SJSA1 (cell line): ENCODE measurements at regions not wholly inside any gene's neighbourhood (a gene's known extent, or its start where the extent isn't known, plus 50 kb on each side); places are given as distances from the start of the nearest gene placed in this dataset.

ENCODE experiments used
- DNase-seq, 2 experiments: peaks; one replicate each; pipeline ENCODE4 v3.0.0-alpha.2; 2015 to 2020; ENCODE audit warnings: low spot score in 2 of 2, low read depth in 1 of 2
- H3K27ac ChIP-seq: fragments of 250-450 bp; sonication (Bioruptor Pico); 2 replicates; pipeline ENCODE4 v1.5.1; 2020; ENCODE audit warnings: mild to moderate bottlenecking, moderate library complexity
- H3K27me3 ChIP-seq: fragments of 250-450 bp; sonication (Bioruptor Pico); replicated peaks from 2 replicates; pipeline ENCODE4 v1.5.1; 2020; ENCODE audit warnings: mild to moderate bottlenecking, moderate library complexity
- H3K36me3 ChIP-seq: fragments of 250-450 bp; sonication (Bioruptor Pico); 2 replicates; pipeline ENCODE4 v1.5.1; 2020; ENCODE audit warnings: mild to moderate bottlenecking
- H3K4me1 ChIP-seq: fragments of 250-450 bp; sonication (Bioruptor Pico); replicated peaks from 2 replicates; pipeline ENCODE4 v1.6.1; 2021; ENCODE audit warnings: mild to moderate bottlenecking
- H3K4me3 ChIP-seq: fragments of 250-450 bp; sonication (Bioruptor Pico); 2 replicates; pipeline ENCODE4 v1.5.1; 2020; ENCODE audit warnings: mild to moderate bottlenecking
- H3K9me3 ChIP-seq: fragments of 250-450 bp; sonication (Bioruptor Pico); replicated peaks from 2 replicates; pipeline ENCODE4 v1.5.1; 2020; ENCODE audit warnings: mild to moderate bottlenecking

DNA sequence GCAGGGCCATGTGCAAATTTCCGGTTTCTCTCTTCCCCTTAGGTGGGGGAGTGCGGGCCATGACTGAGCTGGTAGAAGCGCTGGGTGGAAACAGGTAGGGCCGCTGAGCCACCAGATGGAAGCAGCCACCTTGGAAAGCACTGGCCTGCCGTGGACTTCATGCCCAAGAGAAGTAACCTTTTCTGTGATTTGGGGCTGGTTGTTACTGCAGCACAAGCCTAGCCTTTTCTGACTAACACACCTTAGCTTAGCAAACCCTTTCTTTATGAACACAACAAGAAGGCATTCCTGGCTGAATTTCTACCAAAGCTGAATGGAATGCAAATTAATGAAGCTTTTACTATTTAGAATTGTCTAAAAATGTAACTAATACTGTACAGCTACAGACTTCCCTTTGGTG, 149.6 kb upstream of the UBE2E1 start:
- no peak for DNase-seq
- no peak overlapping the region for H3K4me3 ChIP-seq
- peaks cover 4% of the 10 kb centered on the region; the same call in 1 of the 2 replicates for H3K9me3 ChIP-seq
- H3K27ac ChIP-seq: no peak overlapping the region
- no peaks in the 10 kb centered on the region for H3K36me3 ChIP-seq
- H3K4me1 ChIP-seq: peaks cover 3% of the 10 kb centered on the region
- H3K27me3 ChIP-seq: no peaks in the 10 kb centered on the region

DNA sequence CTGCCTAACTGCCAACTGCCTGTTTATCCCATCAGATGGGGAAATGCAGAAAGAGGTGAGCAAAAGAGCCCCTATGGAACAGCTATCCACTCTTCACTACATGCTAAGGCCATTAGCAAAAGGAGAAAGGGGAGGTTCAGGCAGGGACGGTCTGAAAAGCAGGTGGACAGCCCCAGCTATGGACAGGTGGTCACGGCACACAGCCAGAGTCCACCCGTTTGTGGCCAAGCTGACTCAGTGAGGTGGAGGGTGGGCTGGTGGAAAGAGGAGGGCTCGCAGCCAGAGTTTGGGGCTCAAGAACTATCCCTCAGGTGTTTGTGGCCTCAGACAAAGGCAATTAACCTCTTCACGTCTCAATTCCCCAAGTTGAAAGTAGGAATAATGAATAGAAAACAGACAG, 148.9 kb upstream of the UBE2E1 start:
- Histone ChIP-seq H3K36me3 (no peaks in the 10 kb centered on the region), H3K27me3 (no peaks in the 10 kb centered on the region), H3K27ac (no peak overlapping the region), H3K4me1 (peaks cover 8% of the 10 kb centered on the region), H3K9me3 (peaks cover 4% of the 10 kb centered on the region; the same call in 1 of the 2 replicates), H3K4me3 (no peak overlapping the region)
- DNase-seq: no peak

DNA sequence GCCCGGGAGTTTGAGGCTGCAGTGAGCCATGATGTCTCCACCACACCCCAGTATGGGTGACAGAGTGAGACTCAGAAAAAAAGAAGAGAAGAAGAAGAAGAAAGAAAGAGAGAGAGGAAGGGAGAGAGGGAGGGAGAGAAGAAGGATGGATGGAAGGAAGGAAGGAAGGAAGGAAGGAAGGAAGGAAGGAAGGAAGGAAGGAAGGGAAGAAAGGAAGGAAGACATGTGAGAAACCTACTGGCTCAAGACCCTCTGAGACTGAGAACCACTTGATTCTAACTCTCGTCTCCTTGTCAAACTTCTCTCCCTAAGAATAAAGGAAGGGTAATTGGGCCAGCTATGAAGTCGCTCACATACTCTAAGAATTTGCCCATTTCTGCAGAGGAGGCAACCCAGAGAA, 148.1 kb upstream of the UBE2E1 start:
- H3K27ac ChIP-seq: no peak overlapping the region
- no peak for DNase-seq
- no peak overlapping the region for H3K4me3 ChIP-seq
- H3K4me1 ChIP-seq: peaks cover 15% of the 10 kb centered on the region
- no peaks in the 10 kb centered on the region for H3K27me3 ChIP-seq
- peaks cover 4% of the 10 kb centered on the region; the same call in 1 of the 2 replicates for H3K9me3 ChIP-seq
- no peaks in the 10 kb centered on the region for H3K36me3 ChIP-seq

DNA sequence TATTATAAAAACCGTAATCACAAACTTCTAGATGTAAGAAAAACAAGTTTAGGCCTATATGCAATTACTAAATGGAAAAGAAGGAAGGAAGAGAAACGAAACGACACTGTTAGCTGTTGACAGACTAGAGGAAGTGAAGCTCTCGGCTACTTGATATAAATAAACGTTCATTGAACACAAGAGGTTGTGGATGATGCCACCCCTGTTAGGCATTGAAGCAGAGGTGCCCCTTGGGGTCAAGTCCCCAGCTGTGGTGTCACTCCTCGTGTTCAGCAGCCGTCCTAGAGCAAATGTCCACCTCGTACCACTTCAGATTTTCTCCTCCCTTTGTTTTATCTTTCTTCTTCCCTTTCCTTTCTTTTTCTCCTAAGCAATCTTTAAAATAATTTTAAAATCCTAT, 146.5 kb upstream of the UBE2E1 start:
- Histone ChIP-seq H3K27me3 (no peaks in the 10 kb centered on the region), H3K9me3 (peaks cover 4% of the 10 kb centered on the region; the same call in 1 of the 2 replicates), H3K4me3 (no peak overlapping the region), H3K27ac (no peak overlapping the region), H3K4me1 (peaks cover 27% of the 10 kb centered on the region), H3K36me3 (no peaks in the 10 kb centered on the region)
- DNase-seq: no peak

DNA sequence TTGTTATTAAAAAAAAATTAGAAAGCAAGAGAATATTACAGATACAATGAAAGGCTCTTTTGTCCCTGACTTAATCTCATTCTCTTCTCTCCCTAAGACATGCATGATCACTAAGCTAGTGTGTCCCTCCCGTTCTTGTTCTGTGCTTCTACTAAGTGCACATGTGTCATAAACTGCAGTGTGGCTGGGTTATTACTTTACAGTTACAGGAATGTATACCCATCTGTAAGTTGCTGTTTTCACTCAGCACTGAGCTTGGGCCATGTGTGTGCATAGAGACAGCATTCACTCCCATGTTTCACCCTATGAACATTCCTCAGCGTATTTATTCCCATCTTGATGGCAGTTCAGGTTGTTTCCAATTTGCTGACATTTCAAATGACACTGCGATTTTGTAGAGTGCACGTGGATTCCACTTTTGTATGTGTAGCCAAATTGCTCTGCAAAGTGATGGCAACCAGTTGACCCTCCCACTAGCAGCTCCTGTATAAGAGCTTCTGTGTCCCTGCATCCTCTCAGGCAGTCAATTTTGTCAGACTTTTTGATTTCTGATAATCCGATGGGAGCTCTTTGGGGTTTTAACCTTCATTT, 145.8 kb upstream of the UBE2E1 start:
- Histone ChIP-seq H3K9me3 (peaks cover 4% of the 10 kb centered on the region; the same call in 1 of the 2 replicates), H3K36me3 (no peaks in the 10 kb centered on the region), H3K27ac (no peak overlapping the region), H3K4me3 (no peak overlapping the region), H3K4me1 (peaks cover 31% of the 10 kb centered on the region), H3K27me3 (no peaks in the 10 kb centered on the region)
- no peak for DNase-seq

DNA sequence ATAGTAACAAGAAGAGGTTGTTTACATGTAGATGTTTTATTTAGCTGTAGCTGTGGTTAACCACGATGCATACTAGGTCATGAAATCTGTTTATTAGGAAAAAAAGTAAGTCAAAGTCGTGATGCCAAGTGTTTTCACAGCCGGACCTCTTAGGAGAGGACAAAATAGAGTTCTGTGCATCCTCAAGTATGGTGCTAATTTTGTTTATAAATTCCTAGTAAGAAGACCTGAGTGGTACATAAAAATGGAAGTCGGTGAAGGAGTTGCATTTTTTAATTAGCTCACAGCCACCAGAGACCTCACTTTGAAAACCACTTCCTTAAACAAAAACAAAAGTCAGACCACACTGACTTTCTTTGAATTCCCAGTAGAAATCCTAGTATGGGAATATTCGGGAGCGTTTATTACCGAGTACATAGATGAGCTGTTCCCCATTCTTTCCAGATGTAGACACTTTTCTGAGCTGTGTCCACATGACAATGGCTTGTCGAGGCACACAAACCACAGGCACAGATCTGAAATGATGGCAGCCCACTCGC, 143.6 kb upstream of the UBE2E1 start:
- H3K27me3 ChIP-seq: no peaks in the 10 kb centered on the region
- peak; percentile 56 to 93 for DNase-seq
- H3K36me3 ChIP-seq: no peaks in the 10 kb centered on the region
- H3K4me1 ChIP-seq: peaks cover 42% of the 10 kb centered on the region
- peak overlapping the region; percentile 60 for H3K27ac ChIP-seq
- no peak overlapping the region for H3K4me3 ChIP-seq
- H3K9me3 ChIP-seq: no peaks in the 10 kb centered on the region

DNA sequence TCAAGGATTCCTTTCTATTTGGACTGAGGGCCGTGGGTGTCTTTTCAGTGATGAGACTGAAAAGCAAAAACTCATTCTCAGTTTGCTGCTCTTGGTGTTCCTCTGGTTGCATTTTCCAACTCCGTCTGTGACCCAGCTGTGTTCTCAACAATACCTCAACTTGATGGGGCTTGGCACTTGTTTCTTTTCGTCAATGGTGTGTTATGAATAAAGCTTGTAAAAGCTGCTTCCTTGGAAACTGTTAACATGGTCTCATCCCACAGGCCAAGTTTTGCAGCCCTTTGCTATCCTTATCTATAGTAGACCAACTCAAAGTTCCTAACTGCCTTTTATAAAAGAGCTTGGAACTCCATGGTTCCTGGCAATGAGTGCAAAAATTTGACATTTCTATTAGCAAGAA, 142.5 kb upstream of the UBE2E1 start:
- Histone ChIP-seq H3K4me1 (peaks cover 53% of the 10 kb centered on the region), H3K4me3 (no peak overlapping the region), H3K9me3 (no peaks in the 10 kb centered on the region), H3K27me3 (no peaks in the 10 kb centered on the region), H3K27ac (no peak overlapping the region), H3K36me3 (no peaks in the 10 kb centered on the region)
- DNase-seq: no peak

DNA sequence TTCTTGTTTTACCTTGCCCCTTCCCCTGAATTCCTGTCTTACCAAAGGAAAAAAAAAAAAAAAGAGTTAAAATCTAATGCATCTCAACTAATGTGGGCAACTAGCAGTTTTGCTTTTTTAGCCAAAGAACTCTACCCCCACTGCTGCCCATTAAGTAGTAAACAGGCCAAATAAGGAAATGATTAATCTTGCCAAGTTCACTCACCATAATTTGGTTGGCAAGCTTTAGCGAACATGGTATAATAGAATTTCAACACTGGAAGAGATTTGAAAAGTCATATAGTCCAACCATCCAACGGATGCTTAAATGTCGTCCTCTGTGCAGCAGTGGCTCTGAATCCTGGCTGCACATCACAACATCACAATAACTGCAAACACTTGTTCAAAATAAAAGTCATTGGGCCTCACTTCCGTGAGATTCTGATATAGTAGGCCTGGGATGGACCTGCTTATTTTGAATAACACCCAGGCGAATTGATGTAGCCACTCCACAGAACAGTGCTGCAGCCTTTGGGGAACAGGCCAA, 142.0 kb upstream of the UBE2E1 start:
- Histone ChIP-seq H3K9me3 (no peaks in the 10 kb centered on the region), H3K36me3 (no peaks in the 10 kb centered on the region), H3K4me3 (no peak overlapping the region), H3K27ac (no peak overlapping the region), H3K4me1 (peaks cover 58% of the 10 kb centered on the region), H3K27me3 (no peaks in the 10 kb centered on the region)
- no peak for DNase-seq

DNA sequence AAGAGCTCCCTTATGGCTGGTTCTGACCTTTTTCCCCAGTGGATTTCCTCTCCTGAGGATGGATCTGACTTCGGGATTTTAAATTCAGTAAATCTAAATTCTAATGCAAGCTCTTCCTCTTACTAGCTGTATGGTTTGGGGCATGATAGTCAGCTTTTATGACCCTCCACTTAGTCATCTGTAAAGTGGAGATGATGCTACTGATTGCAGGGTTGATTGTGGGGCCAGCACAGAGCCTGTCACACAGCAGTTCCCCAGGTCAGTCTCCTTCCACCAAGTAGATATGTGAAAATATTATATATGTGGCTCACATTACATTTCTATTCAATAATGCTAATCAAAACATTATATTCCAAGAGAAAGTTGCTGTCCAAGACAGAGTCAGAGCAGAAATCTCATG, 141.3 kb upstream of the UBE2E1 start:
- Histone ChIP-seq H3K4me1 (peaks cover 65% of the 10 kb centered on the region), H3K9me3 (no peaks in the 10 kb centered on the region), H3K36me3 (no peaks in the 10 kb centered on the region), H3K4me3 (no peak overlapping the region), H3K27me3 (no peaks in the 10 kb centered on the region), H3K27ac (no peak overlapping the region)
- peak in 1 of 2 experiments; percentile 22 for DNase-seq

DNA sequence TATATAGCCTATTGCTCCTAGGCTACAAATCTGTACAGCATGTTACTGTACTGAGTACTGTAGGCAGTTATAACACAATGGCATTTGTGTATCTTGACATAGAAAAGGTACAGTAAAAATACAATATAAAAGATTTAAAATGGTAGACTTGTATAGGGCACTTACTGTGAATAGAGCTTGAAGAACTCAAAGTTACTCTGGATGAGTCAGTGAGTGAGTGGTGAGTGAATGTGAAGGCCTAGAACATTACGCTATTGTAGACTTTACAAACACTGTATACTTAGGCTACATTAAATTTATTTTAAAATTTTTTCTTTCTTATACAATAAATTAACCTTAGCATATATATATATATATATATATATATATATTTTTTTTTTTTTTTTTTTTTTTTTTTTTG, 140.0 kb upstream of the UBE2E1 start:
- no peak for DNase-seq

DNA sequence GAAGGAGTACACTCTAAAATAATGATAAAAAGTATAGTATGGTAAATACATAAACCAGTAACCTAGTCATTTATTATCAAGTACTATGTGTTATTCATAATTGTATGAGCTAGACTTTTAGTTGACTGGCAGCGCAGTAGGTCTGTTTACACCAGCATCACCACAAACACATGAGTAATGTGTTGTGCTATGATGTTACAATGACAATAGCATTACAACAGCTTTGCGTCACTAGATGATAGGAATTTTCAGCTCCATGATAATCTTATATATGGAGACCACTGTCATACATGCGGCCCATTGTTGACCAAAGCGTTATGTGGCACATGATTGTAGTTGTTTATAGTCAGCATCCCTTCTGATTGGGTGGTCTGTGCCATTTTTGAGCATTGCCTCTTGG, 138.9 kb upstream of the UBE2E1 start:
- peak in 1 of 2 experiments; percentile 45 for DNase-seq
- Histone ChIP-seq H3K4me3 (no peak overlapping the region), H3K9me3 (no peaks in the 10 kb centered on the region)

More for the DNA sequence above, 140.0 kb upstream of the UBE2E1 start:
- H3K27ac ChIP-seq: no peak overlapping the region
- H3K4me1 ChIP-seq: peaks cover 73% of the 10 kb centered on the region
- no peaks in the 10 kb centered on the region for H3K27me3 ChIP-seq
- no peak overlapping the region for H3K4me3 ChIP-seq
- H3K9me3 ChIP-seq: no peaks in the 10 kb centered on the region
- H3K36me3 ChIP-seq: no peaks in the 10 kb centered on the region

DNA sequence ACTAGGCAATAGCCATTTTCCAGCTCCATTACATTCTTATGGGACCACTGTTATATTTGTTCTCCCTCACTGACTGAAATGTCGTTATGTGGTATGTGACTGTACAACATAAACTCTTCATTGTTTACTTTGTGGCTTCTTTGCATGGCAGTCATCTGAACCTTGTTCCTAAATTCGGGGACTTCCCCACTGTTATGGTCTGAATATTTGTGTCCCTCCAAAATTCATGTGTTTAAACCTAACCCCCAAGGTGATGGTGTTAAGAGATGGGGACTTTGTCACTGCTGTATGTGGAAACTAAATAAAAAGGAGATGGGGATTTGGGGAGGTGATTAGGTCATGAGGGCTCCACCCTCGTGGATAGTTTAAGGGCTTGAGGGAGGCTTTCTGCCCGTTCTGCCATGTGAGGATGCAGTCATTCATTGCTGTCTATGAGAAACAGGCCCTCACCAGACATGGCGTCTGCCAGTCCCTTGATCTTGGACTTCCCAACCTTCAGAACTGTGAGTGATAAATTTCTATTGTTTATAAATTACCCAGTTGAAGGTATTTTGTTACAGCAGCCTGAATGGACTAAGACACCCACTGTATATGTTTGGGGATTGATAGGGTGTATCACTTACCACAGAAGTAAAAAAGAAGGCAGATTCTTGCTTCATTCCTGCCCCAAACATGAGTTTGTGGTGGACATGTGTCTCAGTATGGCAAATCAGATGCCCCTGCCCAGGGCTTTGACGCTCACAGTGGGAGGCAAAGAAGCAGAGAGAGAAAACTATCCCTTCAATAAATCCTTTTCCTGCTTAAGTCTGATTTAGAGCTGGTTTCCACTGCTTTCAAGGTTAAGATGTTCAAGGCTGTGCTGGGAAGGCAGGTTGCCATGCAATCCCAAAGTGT, 138.0 kb upstream of the UBE2E1 start:
- peak overlapping the region; percentile 88 for H3K27ac ChIP-seq
- DNase-seq: peak; percentile 53 to 82

More for the DNA sequence above, 138.9 kb upstream of the UBE2E1 start:
- Histone ChIP-seq H3K27me3 (no peaks in the 10 kb centered on the region), H3K36me3 (no peaks in the 10 kb centered on the region), H3K27ac (peak overlapping the region; percentile 88), H3K4me1 (peaks cover 65% of the 10 kb centered on the region)

DNA sequence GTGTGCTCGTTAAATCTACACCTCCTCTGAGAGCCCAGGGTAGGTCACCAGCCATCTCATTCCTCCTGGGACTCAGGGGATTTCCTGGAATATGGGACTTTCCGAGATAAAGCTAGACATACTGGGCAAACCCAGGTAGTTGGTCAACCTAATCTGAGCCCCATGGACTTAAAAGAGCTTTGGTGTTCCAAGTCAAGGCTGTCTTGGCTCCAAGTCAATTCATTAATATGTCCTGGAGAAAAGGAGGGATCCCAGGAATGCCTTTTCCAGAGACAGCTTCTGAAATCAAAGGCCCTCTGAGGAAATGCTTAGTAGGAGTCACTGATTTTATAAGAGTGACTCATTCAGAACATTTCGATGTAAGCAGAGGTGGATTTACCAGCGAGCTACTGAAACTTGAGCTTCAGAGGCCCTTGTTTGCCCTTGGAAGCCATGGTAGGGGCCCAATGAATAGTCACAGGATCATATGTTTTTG, 137.3 kb upstream of the UBE2E1 start:
- H3K4me3 ChIP-seq: no peak overlapping the region
- H3K27ac ChIP-seq: peak overlapping the region; percentile 88
- H3K4me1 ChIP-seq: peaks cover 55% of the 10 kb centered on the region
- no peaks in the 10 kb centered on the region for H3K9me3 ChIP-seq
- DNase-seq: peak; percentile 52 to 81
- no peaks in the 10 kb centered on the region for H3K36me3 ChIP-seq
- H3K27me3 ChIP-seq: no peaks in the 10 kb centered on the region

More for the DNA sequence above, 138.0 kb upstream of the UBE2E1 start:
- H3K4me3 ChIP-seq: no peak overlapping the region
- H3K9me3 ChIP-seq: no peaks in the 10 kb centered on the region
- H3K27me3 ChIP-seq: no peaks in the 10 kb centered on the region
- no peaks in the 10 kb centered on the region for H3K36me3 ChIP-seq
- H3K4me1 ChIP-seq: peaks cover 56% of the 10 kb centered on the region
